ENCODE measurements at regions not wholly inside any gene's neighbourhood (a gene's known extent, or its start where the extent isn't known, plus 50 kb on each side); places are given as distances from the start of the nearest gene placed in this dataset.
"Not testable (repeated sequence)": the region's sequence is repeated elsewhere in the genome, so short reads cannot be mapped to it uniquely, and the experiment has no call there.

DNA sequence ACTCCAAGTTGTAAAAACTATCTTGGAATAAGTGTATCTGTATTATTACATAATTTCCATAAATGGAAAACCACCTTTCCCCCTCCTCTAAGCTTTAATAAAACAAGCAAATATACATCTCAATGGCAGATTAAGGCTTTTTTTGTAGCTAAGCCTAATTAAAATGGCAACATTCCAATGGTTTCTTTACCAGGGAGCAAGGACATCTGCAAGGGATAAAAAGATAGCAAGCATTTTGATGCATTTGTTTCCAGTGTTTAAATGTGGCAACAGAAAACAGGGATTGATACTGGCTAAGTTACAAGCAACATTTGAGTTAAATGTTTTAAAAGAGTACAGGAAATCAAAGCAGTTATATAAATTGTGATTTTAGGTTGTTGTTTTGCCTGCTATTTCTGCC is 1012.7 kb downstream of the ADGRL2 start:
- DNase-seq (ENCODE audit: low spot score), result no peak

DNA sequence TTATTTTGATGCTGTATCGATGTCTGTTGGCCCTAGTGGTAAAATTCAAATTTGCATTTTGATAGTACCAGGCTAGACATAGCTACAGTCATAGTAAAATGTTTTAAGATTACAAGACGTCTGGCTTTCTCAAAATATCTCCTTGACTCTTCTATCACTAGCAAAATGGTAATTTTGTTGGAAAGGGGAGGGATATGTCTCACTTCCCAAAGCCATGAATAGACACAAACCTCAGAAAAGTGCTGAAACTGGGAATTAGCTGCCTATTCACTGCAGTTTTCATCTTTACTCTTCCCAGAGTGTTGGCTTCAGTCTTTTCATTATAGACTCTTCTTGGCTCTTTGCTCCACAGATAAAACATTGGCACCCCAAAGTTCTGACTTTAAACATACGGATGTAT is 1009.9 kb downstream of the ADGRL2 start:
- no peak for DNase-seq (ENCODE audit: low spot score)

DNA sequence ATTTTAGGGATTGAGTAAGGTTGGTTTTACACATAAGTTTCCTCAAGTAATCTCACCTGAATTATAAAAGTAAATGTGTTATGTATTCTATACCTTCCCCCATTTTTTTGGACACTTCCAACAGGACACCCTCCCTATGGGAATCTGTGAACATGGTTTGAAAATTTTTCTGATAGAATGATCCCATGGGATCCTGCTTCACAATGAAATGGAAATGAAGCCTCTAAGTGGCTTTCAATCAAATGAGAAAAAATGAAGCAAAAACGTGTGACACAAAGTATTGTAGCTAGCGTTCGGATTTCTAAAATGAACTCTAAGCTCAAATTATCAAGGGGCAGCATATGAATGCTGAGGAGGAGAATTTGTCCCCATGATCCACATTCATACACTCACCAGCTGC is 1006.8 kb downstream of the ADGRL2 start:
- no peak for DNase-seq (ENCODE audit: low spot score)

DNA sequence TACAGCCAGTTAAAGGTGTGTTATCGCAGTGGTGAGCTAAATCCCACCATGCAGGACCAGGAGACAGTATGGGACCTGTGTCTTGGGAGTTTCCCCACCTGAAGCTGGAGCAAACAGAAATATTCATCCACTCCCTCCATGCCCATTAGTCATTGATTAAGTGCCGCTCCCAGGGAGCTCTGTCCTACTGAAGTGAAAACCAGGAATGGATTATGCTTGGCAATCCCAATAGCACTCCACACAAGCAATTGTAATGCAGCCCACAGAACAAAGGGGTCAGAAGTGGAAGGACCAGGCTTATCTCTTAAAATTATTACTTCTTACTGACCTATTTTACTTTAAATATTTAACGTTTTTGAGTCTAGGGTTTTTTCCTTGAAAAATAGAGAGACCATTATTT is 1005.4 kb downstream of the ADGRL2 start:
- no peak for DNase-seq (ENCODE audit: low spot score)

DNA sequence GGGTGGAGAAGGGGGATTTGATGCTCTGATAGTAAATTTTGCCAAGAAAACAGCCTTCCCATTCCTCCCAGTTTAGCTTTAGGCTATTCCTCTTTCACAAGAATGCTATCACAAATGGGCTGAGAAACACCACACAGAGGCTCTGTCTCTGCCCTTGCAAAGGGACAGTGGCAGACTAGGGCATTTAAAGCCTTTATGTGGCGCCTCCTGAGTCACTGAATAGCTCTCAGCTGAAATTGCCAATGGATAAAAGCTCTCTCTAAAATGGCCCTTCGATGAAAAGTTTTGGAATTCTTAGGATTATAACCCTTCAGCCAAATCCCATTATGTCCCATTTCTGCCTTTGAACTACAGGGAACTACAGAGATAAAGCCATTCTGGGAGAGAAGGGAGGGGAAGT is 1000.4 kb downstream of the ADGRL2 start:
- no peak for DNase-seq (ENCODE audit: low spot score)

DNA sequence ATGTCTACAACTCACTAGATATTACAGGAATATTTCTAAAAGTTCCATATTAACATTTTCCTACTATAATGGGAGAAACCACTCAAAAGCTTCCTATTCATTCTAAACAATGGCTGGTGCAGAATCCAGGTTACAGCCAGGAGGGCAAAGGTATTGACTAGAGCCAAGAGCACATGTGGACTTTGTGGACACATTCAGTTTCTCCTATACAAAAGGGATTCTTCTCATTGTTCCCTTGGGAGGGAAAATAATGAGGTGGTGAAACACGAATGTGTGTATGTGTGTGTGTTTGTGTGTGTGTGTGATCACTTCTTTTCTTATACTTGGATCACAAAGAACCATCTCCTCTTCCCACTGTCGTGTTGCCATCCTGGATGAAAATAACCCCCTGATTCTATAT is 1000.0 kb downstream of the ADGRL2 start:
- no peak for DNase-seq (ENCODE audit: low spot score)

DNA sequence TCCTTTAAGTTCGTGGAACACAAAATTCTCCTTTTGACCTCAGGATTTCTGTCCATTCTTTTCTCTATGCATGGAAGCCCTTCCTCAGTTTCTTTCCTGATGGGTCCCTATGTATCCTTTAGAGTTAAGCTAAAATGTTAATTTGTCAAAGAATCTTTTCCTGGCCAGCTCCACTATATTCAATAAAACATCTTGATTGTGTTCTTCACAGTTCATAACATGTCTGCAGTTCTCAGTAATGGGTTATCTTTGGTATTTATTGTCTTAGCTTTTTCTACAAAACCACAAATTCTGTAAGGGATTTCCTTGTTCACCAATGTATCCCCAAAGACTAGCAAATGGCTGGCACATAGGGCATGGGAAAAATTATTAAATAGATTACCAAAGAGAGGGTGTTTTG is 998.5 kb downstream of the ADGRL2 start:
- no peak for DNase-seq (ENCODE audit: low spot score)

DNA sequence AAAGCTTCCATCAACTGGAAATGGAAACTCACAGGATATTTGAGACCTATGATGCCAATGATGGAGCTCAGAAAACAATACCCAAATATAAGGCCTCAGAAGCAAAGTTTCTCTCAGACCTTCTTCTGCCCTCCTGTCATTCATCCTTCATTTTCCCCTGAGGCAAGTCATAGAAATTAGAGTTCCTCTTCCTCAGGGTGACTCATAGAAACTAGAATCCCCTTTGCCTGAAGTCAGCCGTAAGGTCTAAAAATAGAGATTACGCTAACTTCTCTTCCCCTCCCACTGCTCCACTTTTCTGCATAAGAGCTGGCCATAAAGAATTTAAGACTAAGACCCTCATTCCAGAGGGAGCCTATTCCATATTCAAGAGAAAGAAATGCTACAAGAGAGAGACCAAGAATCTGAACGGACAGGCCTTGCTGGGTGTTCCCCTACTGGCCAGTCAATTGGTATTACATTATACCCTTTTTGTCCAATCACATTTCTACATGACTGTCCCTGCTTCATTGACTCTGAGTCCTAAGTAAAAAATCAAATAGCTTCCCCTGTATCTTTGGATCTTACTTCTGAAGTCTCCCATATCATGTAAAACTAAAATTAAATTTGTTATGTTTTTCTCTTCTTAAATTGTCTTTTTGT is 994.9 kb downstream of the ADGRL2 start:
- DNase-seq (ENCODE audit: low spot score), result no peak

DNA sequence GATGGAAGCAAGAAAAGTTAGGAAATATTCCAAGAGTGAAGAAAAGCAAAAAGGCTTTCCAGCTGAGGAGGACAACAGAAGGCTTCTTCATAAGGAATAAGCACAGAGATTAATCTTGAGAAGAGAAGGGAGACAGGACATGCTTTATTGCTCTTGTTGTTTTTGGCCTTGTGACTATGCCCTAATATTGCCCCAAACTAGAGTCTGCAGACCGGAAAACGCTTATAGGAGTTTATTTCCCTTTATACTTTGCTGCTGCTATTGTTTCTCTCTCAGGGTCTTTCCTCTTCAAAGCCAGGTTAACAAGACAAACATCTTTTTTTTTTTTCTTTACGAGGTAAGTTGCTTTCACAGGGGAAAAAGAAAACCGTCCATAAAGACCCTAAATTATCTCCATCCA is 991.4 kb downstream of the ADGRL2 start:
- no peak for DNase-seq (ENCODE audit: low spot score)

DNA sequence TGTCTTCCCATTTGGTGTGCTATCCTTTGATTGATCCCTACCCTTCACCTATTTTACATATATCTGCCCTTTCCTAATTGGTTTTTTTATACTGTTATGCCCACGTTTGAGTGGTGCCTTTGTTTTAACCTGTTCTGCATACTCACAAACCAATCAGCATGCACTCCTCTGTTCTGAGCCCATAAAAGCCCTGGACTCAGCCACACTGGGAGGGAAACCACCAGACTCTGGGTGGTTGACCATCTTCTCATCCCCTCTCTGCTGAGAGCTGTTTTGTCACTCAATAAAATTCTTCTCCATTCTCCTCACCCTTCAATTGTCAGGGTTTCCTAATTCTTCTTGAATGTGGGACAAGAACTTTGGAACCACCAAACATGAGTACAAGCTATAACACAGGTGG is 989.8 kb downstream of the ADGRL2 start:
- no peak for DNase-seq (ENCODE audit: low spot score)

DNA sequence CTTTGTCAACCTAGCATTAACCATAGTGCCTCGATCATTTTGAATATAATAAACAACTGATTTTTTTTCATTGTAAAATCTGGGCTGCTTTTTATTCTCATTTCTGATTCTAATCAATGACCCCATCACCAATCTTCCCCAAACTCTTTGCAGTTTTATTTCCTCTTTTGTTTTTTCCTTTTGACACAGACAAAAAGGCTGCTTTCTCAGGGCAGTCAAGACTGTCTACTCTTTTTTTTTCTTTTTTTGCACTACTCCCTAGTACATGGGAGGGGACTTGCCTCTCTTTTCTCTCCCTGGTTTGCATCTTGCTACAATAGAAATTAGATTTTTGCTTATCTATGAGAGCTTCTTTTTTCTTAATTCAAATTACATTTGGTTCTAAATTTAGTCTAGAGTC is 987.9 kb downstream of the ADGRL2 start:
- DNase-seq (ENCODE audit: low spot score), result no peak

DNA sequence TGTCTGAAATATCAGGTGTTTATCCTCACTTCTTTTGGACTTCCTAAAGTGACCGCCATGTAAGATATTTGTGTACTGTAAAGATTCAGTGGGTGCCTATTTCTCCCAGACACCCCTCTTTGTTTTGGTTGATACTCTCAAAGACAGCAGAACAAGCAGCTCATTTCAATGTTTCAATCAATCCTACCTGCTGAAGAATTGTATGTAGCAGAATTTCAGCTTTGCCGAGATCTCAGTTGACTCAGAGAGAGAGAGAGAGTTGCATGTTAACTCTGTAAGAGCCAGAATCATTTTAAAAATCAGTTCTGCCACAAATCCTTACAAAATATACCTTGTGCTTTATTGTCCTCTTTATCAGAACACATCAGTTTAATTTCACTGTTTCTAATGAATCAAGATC is 987.3 kb downstream of the ADGRL2 start:
- DNase-seq (ENCODE audit: low spot score), result no peak

DNA sequence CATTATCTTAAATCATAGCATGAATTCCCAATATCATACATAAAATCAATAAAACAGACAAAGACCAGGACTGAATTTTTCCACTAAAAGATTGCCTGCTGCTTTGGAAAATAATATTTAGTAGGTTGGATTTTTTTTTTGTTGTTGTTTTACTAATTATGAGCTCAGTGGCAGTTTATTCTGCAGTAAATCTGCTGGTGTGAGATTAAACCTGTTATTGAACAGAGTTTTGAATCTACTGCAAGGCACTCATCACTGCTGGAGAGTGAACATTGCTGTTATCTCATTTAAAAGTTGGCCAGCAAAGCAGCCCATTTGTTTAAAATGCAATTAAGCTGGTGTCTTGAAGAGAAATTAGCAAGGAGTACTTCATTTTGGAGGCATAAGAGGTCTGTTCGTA is 986.1 kb downstream of the ADGRL2 start:
- DNase-seq (ENCODE audit: low spot score), result no peak

DNA sequence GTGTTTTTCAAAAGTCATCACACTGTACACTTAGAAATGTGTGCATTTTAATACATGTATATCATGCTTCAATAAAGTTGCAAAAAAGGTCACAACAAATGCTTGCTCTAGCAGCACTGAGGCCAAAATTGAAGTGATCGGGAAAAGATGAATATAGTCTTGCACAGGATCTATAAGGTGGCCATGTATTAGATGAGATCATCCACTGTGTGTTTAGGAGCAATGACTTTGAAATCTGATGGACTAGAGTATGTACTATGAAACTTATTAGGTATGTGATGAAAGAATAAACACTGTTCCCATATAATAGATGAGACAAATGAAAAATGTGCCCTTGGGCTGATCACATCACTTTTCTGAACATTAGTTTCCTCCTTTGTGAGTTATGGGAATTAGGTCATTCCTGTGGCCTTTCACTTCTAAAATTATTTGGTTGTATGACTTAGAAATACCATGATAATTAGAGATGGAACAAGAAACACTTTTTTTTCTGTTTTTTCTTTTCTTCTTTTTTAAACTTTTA is 984.6 kb downstream of the ADGRL2 start:
- no peak for DNase-seq (ENCODE audit: low spot score)

DNA sequence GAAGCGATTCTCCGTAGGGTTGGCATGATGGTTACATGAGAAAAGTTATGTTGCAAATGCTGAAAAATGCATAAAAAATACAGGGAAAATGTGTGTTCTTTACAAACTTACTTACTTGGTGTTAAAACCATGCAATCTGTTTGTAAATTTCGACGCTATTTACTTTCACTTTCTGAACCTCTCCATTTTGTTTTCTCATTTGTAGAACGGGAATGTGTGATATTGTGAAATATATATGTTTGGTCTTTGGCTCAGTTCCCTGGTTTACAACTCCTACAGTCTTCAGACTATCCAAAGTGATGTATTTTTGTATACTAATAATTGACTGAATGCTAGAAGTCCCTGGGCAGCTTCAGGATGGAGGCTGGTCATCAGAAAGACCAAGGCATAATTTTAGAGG is 982.3 kb downstream of the ADGRL2 start:
- no peak for DNase-seq (ENCODE audit: low spot score)

DNA sequence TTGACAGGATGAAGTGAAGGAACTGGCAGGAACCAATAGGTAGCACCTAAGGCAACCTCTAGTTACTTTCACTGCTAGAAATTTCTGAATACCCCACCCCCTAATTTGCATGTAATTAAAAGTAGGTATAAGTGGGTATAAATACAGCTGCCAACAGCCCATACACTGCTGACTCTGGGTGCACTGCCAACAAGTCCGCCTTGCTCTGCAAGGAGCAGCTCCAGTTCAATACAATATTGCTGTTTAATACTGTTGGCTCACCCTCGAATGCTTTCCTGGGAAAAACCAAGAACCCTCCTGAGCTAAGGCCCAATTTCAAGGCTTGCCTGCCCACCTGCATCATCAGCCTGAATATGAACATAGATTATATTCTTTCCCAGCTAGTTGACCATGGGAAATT is 981.9 kb downstream of the ADGRL2 start:
- DNase-seq (ENCODE audit: low spot score), result no peak

DNA sequence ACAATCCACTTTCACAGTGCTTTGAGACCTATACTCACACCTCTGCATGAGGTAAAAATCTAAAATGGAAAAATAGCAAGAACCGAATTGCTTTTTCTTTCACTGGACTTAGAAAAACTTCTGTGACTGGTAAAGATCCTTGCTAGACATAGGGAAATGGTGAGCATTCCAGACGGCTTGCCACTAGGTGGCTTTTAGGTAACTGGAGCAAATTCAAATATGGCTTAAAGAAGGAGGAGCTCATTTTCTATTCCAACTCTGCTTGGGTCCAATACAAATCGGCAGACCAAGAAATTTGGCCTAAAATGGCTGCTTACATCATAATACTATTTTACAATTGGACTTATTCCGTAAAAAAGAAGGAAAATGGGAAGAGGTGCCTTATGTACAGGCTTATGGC is 977.9 kb downstream of the ADGRL2 start:
- DNase-seq (ENCODE audit: low spot score), result no peak

DNA sequence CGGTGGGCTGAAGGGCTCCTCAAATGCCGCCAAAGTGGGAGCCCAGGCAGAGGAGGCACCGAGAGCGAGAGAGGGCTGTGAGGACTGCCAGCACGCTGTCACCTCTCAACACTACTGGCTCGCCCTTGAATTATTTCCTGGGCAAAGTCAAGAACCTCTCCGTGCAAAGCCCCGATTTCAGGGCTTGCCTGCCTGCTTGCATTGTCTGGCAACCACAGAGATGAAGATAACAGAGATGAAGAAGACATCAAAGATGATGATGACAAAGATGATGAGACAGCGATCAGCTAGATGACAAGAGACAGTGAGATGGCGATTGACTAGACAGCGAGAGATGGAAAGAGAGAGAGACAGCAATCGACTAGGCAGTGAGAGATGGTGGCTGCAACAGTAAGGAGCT is 976.5 kb downstream of the ADGRL2 start:
- DNase-seq (ENCODE audit: low spot score), result no peak

DNA sequence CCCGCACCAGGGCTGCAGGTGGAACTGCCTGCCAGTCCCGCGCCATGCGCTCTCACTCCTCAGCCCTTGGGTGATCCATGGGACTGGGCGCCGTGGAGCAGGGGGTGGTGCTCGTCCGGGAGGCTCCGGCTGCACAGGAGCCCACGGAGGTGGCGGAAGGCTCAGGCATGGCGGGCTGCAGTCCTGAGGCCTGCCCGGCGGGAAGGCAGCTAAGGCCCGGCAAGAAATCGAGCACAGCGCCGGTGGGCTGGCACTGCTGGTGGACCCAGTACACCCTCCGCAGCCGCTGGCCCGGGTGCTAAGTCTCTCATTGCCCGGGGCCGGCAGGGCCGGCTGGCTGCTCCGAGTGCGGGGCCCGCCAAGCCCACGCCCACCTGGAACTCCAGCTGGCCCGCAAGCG is 976.0 kb downstream of the ADGRL2 start:
- DNase-seq (ENCODE audit: low spot score), result not testable (repeated sequence)

DNA sequence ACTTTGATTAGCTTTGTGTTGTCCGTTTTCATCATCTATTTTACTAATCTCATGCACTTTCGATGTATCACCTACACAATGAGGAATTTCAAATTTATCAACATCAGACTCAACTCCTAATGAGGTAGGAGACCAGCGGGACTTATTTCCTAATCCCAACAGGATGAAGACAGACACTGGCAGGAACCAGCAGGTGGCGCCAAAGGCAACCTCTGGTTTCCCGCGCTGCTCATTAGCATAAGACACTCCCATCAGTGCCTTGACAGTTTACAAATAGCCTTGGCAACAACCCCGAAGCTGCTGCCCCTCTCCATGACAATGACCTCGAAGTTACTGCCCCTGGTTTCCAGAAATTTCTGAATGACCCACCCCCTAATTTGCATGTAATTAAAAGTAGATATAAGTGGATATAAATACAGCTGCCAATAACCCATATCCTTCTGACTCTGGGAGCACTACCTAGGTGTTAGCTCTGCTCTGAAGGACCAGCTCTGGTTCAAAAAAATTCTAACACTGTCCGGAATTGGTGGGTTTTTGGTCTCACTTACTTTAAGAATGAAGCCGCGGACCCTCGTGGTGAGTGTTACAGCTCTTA is 974.8 kb downstream of the ADGRL2 start:
- DNase-seq (ENCODE audit: low spot score), result peak; percentile 11

DNA sequence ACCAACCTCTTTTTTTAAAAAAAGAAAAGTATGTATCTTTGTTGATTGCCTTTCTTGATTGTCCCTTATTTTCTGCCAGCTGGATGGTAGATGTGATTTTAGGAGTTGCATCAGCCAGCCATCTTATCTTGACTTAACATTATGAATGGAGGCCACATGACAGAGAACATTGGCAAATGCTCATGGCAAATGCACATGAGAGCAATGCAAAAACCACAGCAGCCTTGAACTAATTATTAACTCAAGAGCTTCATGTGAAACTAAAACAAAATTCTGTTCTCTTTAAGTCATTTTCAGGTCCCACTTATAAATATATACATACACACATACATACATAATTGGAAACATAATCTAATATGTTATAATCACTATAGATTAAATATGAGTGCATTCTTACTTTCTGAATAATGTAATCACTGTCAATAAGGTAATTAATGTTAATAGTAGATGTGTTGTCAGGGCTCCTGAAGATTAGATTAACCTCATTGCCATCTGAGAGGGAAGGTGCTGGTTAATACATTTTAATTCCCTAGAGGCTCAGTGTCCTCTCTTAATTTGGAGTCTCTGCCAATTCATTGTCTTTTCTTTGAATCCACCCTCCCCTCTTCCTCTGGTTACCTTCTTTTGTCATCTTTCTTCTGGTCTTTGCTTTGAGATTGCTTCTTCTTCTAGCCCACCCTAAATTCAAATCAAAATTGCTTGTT is 962.2 kb downstream of the ADGRL2 start:
- no peak for DNase-seq (ENCODE audit: low spot score)

DNA sequence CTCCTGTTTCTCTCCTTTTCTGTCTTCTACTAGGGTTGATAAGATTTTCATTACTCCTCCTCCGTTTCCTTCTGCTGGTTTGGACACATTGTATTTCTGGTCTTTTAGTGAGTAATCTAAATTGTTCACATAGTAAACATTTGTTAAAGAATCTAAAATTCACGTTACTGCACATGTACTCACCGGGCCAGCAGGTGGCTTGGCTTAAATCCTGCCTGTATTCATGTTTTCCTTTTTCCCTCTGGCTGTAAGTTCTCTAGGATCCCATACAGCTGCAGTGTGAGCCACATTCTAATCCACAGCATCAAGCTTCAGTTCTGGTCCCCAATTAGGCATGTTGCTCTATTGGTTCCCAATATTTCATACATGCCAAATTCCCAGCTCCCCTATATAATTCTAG is 958.3 kb downstream of the ADGRL2 start:
- no peak for DNase-seq (ENCODE audit: low spot score)

DNA sequence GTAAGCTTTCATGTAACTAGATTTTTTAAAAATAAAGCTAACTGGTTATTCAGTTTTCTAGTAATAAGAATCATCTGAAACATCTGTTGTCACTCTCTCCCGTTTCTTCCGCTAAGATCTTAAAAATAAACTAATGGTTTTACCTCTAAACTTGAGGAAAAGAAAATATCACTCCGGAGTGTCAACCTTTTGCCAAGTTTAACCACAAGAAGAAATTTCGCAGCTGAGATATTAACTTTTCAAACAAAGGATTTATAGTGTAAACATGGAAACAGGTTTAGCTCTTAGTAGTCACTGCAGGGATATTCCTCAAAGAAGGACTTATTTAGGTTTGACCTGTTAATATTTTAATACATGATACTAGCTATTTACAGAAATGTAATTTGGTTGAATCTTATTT is 954.9 kb downstream of the ADGRL2 start:
- DNase-seq (ENCODE audit: low spot score), result no peak

DNA sequence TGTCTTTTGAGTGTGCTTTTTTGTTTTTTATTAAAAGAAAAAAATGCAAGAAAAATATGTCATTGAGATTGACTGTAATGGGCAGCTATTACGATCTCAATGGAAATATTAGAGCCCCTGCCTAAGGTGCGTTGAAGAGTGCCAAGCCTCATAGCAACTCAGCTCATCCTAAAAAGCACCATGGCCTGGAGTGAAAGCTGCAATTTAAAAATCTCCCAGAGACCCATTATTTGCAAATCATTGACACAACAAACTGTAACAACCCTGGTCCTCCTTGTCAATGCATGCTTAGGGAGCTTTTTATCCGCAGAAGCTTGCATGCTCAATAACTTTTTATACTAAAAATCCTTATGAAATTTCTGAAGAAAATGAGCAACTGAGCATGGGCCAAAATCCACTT is 954.5 kb downstream of the ADGRL2 start:
- DNase-seq (ENCODE audit: low spot score), result no peak
